GM19025 (cell line): ENCODE measurements at regions not wholly inside any gene's neighbourhood (a gene's known extent, or its start where the extent isn't known, plus 50 kb on each side); places are given as distances from the start of the nearest gene placed in this dataset.

ENCODE experiments used
- ATAC-seq: cut with Tn5 transposase; IDR thresholded peaks from one replicate; pipeline ENCODE4 v1.9.1; 2021; ENCODE audit warnings: mild to moderate bottlenecking, low read depth, moderate library complexity; ENCODE audit not compliant: unreplicated experiment

- ATAC-seq, result no peak
These were observed 143.2 kb upstream of the PRSS1 start for GRCh38 chr7:142606081-142606480.

- no peak for ATAC-seq
These were observed 144.6 kb upstream of the PRSS1 start for GRCh38 chr7:142604671-142605070.

GRCh38 chr7:142603870-142604448 lies 145.3 kb upstream of the PRSS1 start:
- no peak for ATAC-seq

- ATAC-seq, result no peak
These were observed 146.5 kb upstream of the PRSS1 start for GRCh38 chr7:142602756-142603155.

GRCh38 chr7:142602183-142602582 lies 147.1 kb upstream of the PRSS1 start:
- ATAC-seq, result no peak

- no peak for ATAC-seq
These were observed 151.0 kb upstream of the PRSS1 start for GRCh38 chr7:142598297-142598696.

- ATAC-seq, result no peak
These were observed 151.7 kb upstream of the PRSS1 start for GRCh38 chr7:142597547-142597946.

- no peak for ATAC-seq
These were observed 153.3 kb upstream of the PRSS1 start for GRCh38 chr7:142595816-142596516.

GRCh38 chr7:142594078-142594477 lies 155.2 kb upstream of the PRSS1 start:
- ATAC-seq, result no peak

GRCh38 chr7:142593106-142593505 lies 156.2 kb upstream of the PRSS1 start:
- no peak for ATAC-seq

- no peak for ATAC-seq
These were observed 156.6 kb upstream of the PRSS1 start for GRCh38 chr7:142592664-142593063.

GRCh38 chr7:142592231-142592630 lies 157.0 kb upstream of the PRSS1 start:
- no peak for ATAC-seq

- ATAC-seq, result no peak
These were observed 158.3 kb upstream of the PRSS1 start for GRCh38 chr7:142590830-142591457.

- no peak for ATAC-seq
These were observed 159.2 kb upstream of the PRSS1 start for GRCh38 chr7:142590077-142590476.

- peak; percentile 39 for ATAC-seq
These were observed 161.6 kb upstream of the PRSS1 start for GRCh38 chr7:142587578-142588191.

- no peak for ATAC-seq
These were observed 162.7 kb upstream of the PRSS1 start for GRCh38 chr7:142586611-142587010.

GRCh38 chr7:142585425-142585824 lies 163.8 kb upstream of the PRSS1 start:
- no peak for ATAC-seq

- no peak for ATAC-seq
These were observed 164.5 kb upstream of the PRSS1 start for GRCh38 chr7:142584765-142585164.

GRCh38 chr7:142583446-142583845 lies 165.8 kb upstream of the PRSS1 start:
- ATAC-seq, result peak; percentile 80

- no peak for ATAC-seq
These were observed 166.9 kb upstream of the PRSS1 start for GRCh38 chr7:142582351-142582750.

GRCh38 chr7:142581341-142581740 lies 167.9 kb upstream of the PRSS1 start:
- peak; percentile 52 for ATAC-seq
